ENCODE measurements at regions not wholly inside any gene's neighbourhood (a gene's known extent, or its start where the extent isn't known, plus 50 kb on each side); places are given as distances from the start of the nearest gene placed in this dataset.

- TF ChIP-seq CTCF (conservative IDR thresholded peaks at IDR 0.05 in 1 of 2, IDR thresholded peaks at IDR 0.05 in 1 of 2; ENCODE audit: low read depth in 1 of 2, low read length in 2 of 2) (no peak), EZH2 (IDR thresholded peaks at IDR 0.05; ENCODE audit: low read length, missing control alignments) (no peak)
These were observed 158.8 kb downstream of the AASDHPPT start for GRCh38 chr11:106236295-106236694.
